Ishikawa (cell line): ENCODE measurements at regions not wholly inside any gene's neighbourhood (a gene's known extent, or its start where the extent isn't known, plus 50 kb on each side); places are given as distances from the start of the nearest gene placed in this dataset.

Experiments
- EGR1 ChIP-seq: IDR thresholded peaks from 2 replicates; pipeline ENCODE4 v1.6.1; 2012
- EP300 ChIP-seq: IDR thresholded peaks from 2 replicates; pipeline ENCODE4 v1.6.1; 2012; ENCODE audit warnings: borderline replicate concordance
- TAF1 ChIP-seq: IDR thresholded peaks from 2 replicates; pipeline ENCODE4 v1.6.1; 2012; ENCODE audit warnings: low read depth, mild to moderate bottlenecking
- TEAD4 ChIP-seq: IDR thresholded peaks from 2 replicates; pipeline ENCODE4 v1.6.1; 2012
- TF ChIP-seq, protein P1 (sequence below): IDR thresholded peaks from 2 replicates; pipeline ENCODE4 v1.6.1; 2012; ENCODE audit warnings: low read depth, mild to moderate bottlenecking
- TF ChIP-seq, protein P2 (sequence below): IDR thresholded peaks from 2 replicates; pipeline ENCODE4 v1.6.1; 2012

DNA sequence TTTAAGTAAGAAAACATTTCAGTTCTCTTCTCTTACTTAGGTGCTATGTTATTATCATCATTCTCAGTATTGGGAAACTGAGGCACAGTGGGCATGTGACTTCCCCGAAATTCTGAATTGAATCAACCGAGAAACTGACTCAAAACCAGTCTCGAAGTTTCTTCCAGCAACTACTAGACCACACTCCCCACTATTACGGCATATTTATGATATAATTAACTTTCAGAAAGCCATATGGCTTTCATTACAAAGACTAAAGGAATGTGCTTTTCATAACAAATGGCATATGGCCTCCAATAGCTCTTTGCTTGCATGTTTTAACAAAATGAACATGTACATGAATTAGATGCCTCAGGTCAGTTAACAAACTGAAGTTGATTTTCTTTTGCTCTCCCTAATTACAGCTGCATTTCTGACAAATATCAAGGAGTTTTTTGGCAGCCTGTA is 182.9 kb upstream of the SLC38A2 start:
- TF ChIP-seq, protein P1, sequence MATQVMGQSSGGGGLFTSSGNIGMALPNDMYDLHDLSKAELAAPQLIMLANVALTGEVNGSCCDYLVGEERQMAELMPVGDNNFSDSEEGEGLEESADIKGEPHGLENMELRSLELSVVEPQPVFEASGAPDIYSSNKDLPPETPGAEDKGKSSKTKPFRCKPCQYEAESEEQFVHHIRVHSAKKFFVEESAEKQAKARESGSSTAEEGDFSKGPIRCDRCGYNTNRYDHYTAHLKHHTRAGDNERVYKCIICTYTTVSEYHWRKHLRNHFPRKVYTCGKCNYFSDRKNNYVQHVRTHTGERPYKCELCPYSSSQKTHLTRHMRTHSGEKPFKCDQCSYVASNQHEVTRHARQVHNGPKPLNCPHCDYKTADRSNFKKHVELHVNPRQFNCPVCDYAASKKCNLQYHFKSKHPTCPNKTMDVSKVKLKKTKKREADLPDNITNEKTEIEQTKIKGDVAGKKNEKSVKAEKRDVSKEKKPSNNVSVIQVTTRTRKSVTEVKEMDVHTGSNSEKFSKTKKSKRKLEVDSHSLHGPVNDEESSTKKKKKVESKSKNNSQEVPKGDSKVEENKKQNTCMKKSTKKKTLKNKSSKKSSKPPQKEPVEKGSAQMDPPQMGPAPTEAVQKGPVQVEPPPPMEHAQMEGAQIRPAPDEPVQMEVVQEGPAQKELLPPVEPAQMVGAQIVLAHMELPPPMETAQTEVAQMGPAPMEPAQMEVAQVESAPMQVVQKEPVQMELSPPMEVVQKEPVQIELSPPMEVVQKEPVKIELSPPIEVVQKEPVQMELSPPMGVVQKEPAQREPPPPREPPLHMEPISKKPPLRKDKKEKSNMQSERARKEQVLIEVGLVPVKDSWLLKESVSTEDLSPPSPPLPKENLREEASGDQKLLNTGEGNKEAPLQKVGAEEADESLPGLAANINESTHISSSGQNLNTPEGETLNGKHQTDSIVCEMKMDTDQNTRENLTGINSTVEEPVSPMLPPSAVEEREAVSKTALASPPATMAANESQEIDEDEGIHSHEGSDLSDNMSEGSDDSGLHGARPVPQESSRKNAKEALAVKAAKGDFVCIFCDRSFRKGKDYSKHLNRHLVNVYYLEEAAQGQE = no peak
- TF ChIP-seq TAF1 = no peak
- TF ChIP-seq, protein P2, sequence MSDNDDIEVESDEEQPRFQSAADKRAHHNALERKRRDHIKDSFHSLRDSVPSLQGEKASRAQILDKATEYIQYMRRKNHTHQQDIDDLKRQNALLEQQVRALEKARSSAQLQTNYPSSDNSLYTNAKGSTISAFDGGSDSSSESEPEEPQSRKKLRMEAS = no peak
- no peak for TF ChIP-seq EGR1
- TF ChIP-seq TEAD4 = no peak
- no peak for TF ChIP-seq EP300
